SK-N-SH treated with all-trans-retinoic acid at 6 μM for 48 hours (cell line): ENCODE measurements at regions not wholly inside any gene's neighbourhood (a gene's known extent, or its start where the extent isn't known, plus 50 kb on each side); places are given as distances from the start of the nearest gene placed in this dataset.
"Not testable (repeated sequence)": the region's sequence is repeated elsewhere in the genome, so short reads cannot be mapped to it uniquely, and the experiment has no call there.

Experiments used
- ARNTL ChIP-seq: fragments of 450-650 bp; formaldehyde crosslinking; IDR thresholded peaks from 2 replicates; pipeline ENCODE4 v1.5.0; 2020; ENCODE audit warnings: low read depth, mild to moderate bottlenecking, moderate library complexity, borderline replicate concordance
- GLIS3 ChIP-seq: fragments of 250-450 bp; sonication (Bioruptor Pico); IDR thresholded peaks from 2 replicates; pipeline ENCODE4 v1.5.0; 2020; ENCODE audit warnings: mild to moderate bottlenecking, moderate library complexity
- ISL1 ChIP-seq: fragments of 250-450 bp; sonication (Bioruptor Pico); IDR thresholded peaks from 2 replicates; pipeline ENCODE4 v2.1.2; 2022; ENCODE audit warnings: mild to moderate bottlenecking, moderate library complexity
- PPARA ChIP-seq: fragments of 250-450 bp; sonication (Bioruptor Pico); IDR thresholded peaks from 2 replicates; pipeline ENCODE4 v1.5.0; 2020; ENCODE audit warnings: mild to moderate bottlenecking, borderline replicate concordance
- RARB ChIP-seq: fragments of 250-450 bp; sonication (Bioruptor Pico); IDR thresholded peaks from 2 replicates; pipeline ENCODE4 v1.8.0; 2021; ENCODE audit warnings: mild to moderate bottlenecking, moderate library complexity
- SNAI2 ChIP-seq: fragments of 250-450 bp; sonication (Bioruptor Pico); IDR thresholded peaks from 2 replicates; pipeline ENCODE4 v1.5.0; 2020; ENCODE audit warnings: mild to moderate bottlenecking, moderate library complexity
- TCF4 ChIP-seq: fragments of 250-450 bp; sonication (Bioruptor Pico); IDR thresholded peaks from 2 replicates; pipeline ENCODE4 v1.8.0; 2021; ENCODE audit warnings: mild to moderate bottlenecking, moderate library complexity, borderline replicate concordance
- ZFP3 ChIP-seq: fragments of 250-450 bp; sonication (Bioruptor Pico); IDR thresholded peaks from 2 replicates; pipeline ENCODE4 v1.5.0; 2020; ENCODE audit warnings: mild to moderate bottlenecking, moderate library complexity
- ZFP30 ChIP-seq: fragments of 450-650 bp; formaldehyde crosslinking; IDR thresholded peaks from 2 replicates; pipeline ENCODE4 v1.5.0; 2022; ENCODE audit warnings: mild to moderate bottlenecking, moderate library complexity
- ZNF565 ChIP-seq: fragments of 450-650 bp; formaldehyde crosslinking; conservative IDR thresholded peaks from 2 replicates; pipeline ENCODE4 v1.5.0; 2020; ENCODE audit warnings: low read depth, mild to moderate bottlenecking, moderate library complexity
- ZNF70 ChIP-seq: fragments of 450-650 bp; formaldehyde crosslinking; IDR thresholded peaks from 2 replicates; pipeline ENCODE4 v1.5.0; 2020; ENCODE audit warnings: mild to moderate bottlenecking, moderate library complexity
- TF ChIP-seq, protein P1 (sequence below): fragments of 250-450 bp; sonication (Bioruptor Pico); IDR thresholded peaks from 2 replicates; pipeline ENCODE4 v1.5.0; 2020; ENCODE audit warnings: mild to moderate bottlenecking, moderate library complexity
- TF ChIP-seq, protein P2 (sequence below): fragments of 250-450 bp; sonication (Bioruptor Pico); IDR thresholded peaks from 2 replicates; pipeline ENCODE4 v1.8.0; 2020; ENCODE audit warnings: mild to moderate bottlenecking, moderate library complexity, borderline replicate concordance

DNA sequence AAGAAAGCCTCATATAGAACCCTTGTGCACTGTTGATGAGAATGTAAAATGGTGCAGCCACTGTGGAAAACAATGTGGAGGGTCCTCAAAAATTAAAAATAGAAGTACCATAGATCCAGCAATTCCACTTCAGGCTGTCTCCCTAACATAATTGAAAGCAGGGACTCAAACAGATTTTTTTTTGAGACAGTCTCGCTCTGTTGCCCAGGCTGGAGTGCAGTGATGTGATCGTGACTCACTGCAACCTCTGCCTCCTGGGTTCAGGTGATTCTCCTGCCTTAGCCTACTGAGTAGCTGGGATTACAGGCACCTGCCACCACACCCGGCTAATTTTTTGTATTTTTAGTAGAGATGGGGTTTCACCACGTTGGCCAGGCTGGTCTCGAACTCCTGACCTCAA is 356.6 kb upstream of the ROPN1 start:
- not testable (repeated sequence) for TF ChIP-seq ZFP30 (CRISPR knock-in tag); PPARA (CRISPR knock-in tag); SNAI2 (CRISPR knock-in tag); ISL1; TCF4 (CRISPR knock-in tag); RARB (CRISPR knock-in tag); ARNTL (CRISPR knock-in tag); ZFP3; ZNF565 (CRISPR knock-in tag); ZNF70 (CRISPR knock-in tag); GLIS3 (CRISPR knock-in tag)
- TF ChIP-seq, protein P1, sequence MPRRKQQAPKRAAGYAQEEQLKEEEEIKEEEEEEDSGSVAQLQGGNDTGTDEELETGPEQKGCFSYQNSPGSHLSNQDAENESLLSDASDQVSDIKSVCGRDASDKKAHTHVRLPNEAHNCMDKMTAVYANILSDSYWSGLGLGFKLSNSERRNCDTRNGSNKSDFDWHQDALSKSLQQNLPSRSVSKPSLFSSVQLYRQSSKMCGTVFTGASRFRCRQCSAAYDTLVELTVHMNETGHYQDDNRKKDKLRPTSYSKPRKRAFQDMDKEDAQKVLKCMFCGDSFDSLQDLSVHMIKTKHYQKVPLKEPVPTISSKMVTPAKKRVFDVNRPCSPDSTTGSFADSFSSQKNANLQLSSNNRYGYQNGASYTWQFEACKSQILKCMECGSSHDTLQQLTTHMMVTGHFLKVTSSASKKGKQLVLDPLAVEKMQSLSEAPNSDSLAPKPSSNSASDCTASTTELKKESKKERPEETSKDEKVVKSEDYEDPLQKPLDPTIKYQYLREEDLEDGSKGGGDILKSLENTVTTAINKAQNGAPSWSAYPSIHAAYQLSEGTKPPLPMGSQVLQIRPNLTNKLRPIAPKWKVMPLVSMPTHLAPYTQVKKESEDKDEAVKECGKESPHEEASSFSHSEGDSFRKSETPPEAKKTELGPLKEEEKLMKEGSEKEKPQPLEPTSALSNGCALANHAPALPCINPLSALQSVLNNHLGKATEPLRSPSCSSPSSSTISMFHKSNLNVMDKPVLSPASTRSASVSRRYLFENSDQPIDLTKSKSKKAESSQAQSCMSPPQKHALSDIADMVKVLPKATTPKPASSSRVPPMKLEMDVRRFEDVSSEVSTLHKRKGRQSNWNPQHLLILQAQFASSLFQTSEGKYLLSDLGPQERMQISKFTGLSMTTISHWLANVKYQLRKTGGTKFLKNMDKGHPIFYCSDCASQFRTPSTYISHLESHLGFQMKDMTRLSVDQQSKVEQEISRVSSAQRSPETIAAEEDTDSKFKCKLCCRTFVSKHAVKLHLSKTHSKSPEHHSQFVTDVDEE (CRISPR knock-in tag) = not testable (repeated sequence)
- TF ChIP-seq, protein P2, sequence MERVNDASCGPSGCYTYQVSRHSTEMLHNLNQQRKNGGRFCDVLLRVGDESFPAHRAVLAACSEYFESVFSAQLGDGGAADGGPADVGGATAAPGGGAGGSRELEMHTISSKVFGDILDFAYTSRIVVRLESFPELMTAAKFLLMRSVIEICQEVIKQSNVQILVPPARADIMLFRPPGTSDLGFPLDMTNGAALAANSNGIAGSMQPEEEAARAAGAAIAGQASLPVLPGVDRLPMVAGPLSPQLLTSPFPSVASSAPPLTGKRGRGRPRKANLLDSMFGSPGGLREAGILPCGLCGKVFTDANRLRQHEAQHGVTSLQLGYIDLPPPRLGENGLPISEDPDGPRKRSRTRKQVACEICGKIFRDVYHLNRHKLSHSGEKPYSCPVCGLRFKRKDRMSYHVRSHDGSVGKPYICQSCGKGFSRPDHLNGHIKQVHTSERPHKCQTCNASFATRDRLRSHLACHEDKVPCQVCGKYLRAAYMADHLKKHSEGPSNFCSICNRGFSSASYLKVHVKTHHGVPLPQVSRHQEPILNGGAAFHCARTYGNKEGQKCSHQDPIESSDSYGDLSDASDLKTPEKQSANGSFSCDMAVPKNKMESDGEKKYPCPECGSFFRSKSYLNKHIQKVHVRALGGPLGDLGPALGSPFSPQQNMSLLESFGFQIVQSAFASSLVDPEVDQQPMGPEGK (CRISPR knock-in tag) = not testable (repeated sequence)
